NCI-H2196 treated with DMSO at 0.1 percent for 48 hours (cell line): ENCODE measurements at regions not wholly inside any gene's neighbourhood (a gene's known extent, or its start where the extent isn't known, plus 50 kb on each side); places are given as distances from the start of the nearest gene placed in this dataset.
A peak's percentile ranks its signal among the peaks of the same experiment; 100 is the strongest.

Experiments used
- DNase-seq: peaks from one replicate; lab custom pipeline; 2025; ENCODE audit not compliant: unreplicated experiment; lab: John Stamatoyannopoulos, UW

- no peak for DNase-seq
Observed at GRCh38 chr1:36722871-36723270, 240.2 kb upstream of the CSF3R start.

DNA sequence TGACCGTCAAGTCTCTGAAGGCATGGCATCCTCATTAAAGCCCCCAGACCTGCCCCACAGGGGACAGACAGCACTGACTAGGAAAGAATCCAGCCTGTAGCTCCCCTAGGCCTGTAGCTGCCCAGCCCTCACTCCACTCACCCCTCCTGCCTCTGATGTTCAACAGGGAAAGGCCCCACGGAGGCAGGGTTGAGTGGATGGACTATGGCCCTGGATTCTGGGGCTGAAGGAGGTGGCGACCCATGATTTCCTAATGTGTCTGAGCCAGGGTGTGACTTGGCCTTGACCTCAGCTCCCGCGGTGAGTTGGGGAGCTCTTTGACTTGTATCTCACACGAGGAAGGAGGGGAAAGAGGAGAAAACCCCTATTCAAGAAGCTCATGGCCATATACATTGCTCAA is 238.5 kb upstream of the CSF3R start:
- DNase-seq = no peak

GRCh38 chr1:36717431-36717830 is 234.7 kb upstream of the CSF3R start:
- DNase-seq = no peak

DNA sequence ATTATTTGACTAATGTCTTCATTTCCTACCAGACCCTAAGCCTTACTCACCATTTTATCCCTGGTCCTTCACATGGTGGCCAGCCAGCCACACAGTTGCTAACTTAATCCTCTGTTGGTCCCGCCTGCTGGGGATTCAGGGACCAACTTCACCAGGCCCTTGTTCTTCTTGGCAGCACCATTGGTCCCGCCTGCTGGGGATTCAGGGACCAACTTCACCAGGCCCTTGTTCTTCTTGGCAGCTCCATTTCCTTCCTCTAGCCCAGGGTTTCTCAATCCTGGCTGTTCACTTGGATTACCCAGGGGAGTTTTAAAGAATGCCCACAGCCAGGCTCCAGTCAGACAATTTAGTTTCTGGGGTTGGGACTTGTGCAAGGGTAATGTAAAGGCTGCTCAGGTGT is 233.1 kb upstream of the CSF3R start:
- DNase-seq = no peak

- no peak for DNase-seq
Observed at GRCh38 chr1:36714301-36714700, 231.6 kb upstream of the CSF3R start.

DNA sequence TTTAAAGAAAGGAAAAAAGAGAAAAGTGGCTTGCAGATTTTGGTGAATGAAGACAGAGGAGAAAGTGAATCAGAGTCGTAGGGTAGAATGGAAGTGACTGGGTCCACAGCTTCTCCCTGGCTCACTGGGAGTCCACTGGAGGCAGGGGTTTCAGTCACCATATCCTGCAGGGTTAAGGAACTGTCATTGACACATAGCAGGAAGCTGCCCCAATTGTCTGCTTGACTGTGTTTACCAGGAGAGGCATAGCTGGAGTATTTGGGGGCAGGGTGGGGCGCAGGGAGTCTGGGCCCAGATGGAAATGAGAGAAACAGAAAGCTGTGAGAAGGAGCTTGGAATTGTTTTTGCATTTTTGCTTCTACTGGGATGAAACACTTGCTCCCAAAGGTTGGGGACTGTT is 228.8 kb upstream of the CSF3R start:
- no peak for DNase-seq

- no peak for DNase-seq
Observed at GRCh38 chr1:36710951-36711350, 228.2 kb upstream of the CSF3R start.

- DNase-seq = no peak
Observed at GRCh38 chr1:36709869-36710481, 227.3 kb upstream of the CSF3R start.

- no peak for DNase-seq
Observed at GRCh38 chr1:36708587-36708986, 225.9 kb upstream of the CSF3R start.

DNA sequence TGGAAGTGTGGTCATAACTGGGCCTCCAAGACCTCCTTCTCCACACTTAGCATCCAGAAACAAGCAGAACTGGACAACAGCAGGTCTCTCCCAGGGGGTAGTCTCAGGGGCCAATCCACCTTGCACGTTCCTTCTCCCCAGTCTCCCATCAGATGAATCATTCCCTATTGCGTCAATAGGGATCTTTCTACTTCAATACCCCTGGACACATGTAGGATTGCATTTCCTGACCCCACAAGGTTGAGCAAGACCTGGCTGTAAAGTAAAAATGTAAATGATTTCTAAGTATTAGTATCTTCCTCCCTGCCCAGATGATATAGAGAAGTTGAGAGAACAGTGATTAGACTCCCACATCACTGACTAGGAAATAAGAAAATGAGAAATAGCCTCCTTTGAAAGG is 224.5 kb upstream of the CSF3R start:
- no peak for DNase-seq

DNA sequence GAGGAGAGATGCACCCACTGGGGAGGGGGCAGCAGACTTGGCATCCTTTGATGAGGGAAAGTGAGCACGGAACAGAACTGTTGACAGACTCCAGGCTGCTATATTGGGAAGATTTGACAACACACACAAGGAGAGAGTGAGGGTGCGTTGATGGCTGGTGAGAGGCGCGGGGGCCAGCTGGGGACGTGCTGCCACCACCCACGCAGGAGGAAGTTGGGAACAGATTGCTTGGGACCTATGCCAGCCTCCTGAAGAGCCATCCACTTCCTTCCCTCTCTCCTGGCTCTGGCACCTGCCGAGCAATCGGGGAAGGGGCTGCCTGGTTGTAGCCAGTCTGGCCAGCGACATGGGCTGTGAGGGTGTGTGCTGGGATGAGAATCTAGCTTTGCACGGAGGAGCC is 223.7 kb upstream of the CSF3R start:
- no peak for DNase-seq

DNA sequence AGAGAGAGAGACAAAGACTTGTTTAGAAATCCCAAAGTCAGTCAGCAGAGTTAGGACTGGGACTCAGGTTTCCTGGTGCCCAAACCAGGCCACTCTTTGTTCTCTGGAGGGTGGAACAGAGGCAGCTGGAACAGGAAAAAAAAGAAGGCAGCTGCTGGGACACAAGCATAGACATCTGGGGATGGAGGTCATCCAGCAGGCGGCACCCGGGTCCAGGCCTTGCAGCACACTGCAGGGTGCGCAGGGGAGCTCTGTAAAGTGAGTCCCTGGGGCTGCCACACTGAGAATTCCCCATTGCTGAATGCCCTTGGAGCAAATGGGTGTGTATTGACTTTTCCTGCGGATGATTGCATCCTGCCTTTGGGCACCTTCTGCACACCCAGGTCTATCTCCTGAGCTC is 222.9 kb upstream of the CSF3R start:
- no peak for DNase-seq

- DNase-seq = peak; percentile 88
Observed at GRCh38 chr1:36703526-36704208, 221.0 kb upstream of the CSF3R start.

DNA sequence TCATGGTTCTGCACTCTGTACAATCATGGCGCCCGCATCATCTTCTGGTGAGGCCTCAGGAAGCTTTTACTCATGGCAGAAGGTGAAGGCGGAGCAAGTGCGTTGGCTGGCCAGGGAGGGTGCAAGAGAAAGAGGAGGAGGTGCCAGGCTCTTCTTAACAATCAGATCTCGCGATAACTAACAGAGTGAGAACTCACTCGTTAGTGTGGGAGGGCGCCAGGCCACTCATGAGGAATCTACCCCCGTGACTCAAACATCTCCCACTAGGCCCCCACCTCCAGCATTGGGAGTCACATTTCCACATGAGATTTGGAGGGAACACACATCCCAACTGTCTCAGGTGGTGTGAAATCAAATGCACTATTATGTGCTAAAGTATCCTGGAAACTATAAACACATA is 220.2 kb upstream of the CSF3R start:
- no peak for DNase-seq

DNA sequence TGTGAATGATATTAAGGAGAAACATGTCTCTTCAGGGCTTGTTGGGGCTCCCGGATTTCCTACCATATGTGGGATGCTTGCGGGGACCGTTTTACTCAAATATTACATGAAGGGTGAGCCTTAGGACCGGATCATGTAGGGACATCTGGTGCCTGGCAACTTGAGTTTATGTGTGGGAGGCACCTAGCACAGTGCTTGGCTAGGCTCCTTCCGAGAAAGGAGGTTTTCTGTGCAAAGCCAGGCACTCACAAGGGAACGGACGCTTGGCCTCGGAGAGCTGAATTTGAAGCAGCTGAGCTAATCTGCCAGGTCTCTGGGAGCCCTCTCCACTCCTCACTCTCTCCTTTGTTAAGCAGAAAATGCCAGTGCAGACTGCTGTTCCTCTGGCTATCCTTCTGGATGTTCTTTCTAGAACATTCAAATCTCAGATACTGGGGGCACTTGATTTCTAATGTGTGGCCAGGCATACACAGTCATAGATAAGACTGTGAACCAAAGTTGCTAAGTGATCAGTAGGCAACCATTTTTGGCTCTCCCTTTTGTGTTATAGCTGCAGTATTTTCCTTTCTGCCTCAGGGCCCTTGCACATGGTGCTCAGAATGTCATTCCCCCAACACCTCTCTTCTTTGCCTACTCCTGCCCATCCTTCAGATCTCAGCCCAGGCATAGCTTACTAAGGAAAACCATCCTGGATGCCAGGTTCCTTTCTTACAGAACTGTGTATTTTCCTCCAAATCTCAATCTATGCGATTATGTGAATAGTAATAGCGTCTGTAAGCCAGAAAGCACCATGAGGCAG is 216.6 kb upstream of the CSF3R start:
- no peak for DNase-seq

- DNase-seq = no peak
Observed at GRCh38 chr1:36697836-36698605, 215.3 kb upstream of the CSF3R start.

GRCh38 chr1:36696261-36696940 is 213.7 kb upstream of the CSF3R start:
- no peak for DNase-seq

DNA sequence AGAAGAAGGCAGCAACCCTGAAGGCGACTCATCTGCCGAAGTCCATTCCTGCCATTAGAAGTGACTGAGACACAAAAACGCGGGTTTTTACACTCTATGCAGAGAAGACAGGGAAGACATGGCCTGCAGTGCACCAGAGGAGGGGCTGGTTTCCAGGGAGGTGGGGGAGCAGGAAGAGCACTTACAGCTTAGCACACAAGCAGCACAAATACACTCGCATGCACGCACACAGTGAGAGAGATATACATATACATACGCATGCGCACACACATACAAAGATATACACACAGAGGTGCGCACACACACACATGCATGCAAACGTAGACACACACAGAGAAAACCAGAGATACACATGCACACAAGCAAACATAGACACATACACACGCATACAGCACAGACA is 210.9 kb upstream of the CSF3R start:
- DNase-seq = no peak

DNA sequence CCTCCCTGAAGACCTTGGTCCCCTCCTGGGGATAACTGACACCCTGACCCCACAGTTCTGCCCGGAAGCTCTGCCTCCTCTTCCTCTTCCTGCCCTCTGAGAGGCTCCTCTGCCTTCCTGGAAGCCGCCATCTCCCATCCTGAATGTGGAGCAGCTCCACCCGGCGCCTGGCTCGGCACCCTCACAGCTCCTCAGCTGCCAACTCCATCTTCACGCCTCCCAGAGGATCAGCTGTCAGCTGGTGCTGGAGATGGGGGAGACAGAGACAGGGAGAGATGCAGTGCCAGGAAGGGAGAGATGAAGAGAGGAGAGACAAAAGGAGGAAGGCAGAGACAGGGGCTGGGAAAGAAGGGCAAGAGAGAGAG is 210.4 kb upstream of the CSF3R start:
- DNase-seq = no peak

DNA sequence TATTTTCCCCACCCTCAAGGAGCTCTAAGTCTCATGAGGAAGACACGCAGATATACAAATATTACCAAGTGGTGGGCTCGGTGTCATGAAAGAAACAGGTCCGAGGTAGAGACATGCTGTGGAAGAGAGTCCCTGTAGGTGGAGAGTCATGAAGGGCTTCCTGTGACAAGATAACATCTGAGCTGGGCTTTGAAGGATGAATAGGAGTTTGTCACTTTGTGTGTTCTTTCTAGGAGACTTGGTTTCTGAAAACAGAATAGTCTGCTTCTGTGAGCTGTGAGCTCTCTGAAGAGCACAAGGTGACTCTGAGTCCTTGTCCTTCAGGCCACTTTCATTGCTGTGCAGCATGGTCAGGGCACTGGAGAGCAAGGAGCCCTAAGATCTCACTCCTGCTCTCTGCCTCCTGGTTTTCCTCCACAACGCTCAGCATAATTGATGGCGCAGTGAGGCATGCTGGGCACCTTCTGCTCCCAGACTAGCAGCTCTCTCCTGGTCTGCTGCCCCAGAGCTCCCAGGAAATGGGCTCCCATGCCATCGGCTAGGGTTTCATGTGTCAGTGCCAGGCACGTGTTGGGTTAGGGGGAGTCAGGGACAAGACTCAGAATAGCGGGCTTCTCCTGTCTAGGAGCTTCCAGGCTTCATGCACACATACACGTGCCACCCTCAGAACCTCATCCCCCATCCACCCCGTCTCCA is 209.9 kb upstream of the CSF3R start:
- DNase-seq = no peak
